HG03039 (cell line): ENCODE measurements at regions not wholly inside any gene's neighbourhood (a gene's known extent, or its start where the extent isn't known, plus 50 kb on each side); places are given as distances from the start of the nearest gene placed in this dataset.
"Not testable (repeated sequence)": the region's sequence is repeated elsewhere in the genome, so short reads cannot be mapped to it uniquely, and the experiment has no call there.

Experiments
- ATAC-seq: cut with Tn5 transposase; IDR thresholded peaks from one replicate; pipeline ENCODE4 v1.9.1; 2021; ENCODE audit warnings: mild to moderate bottlenecking, moderate library complexity; ENCODE audit not compliant: unreplicated experiment

GRCh38 chr21:18117176-18117575 lies 127.5 kb upstream of the CHODL start:
- ATAC-seq = no peak

GRCh38 chr21:18114810-18115209 lies 129.8 kb upstream of the CHODL start:
- ATAC-seq = no peak

GRCh38 chr21:18104802-18105201 lies 139.8 kb upstream of the CHODL start:
- ATAC-seq = no peak

- ATAC-seq = not testable (repeated sequence)
These were observed 148.2 kb upstream of the CHODL start for GRCh38 chr21:18096413-18096812.

- no peak for ATAC-seq
These were observed 154.8 kb upstream of the CHODL start for GRCh38 chr21:18089786-18090185.

GRCh38 chr21:18070392-18070791 lies 174.2 kb upstream of the CHODL start:
- ATAC-seq = no peak

- ATAC-seq = no peak
These were observed 174.8 kb upstream of the CHODL start for GRCh38 chr21:18069875-18070274.

GRCh38 chr21:18060402-18060801 lies 184.2 kb upstream of the CHODL start:
- no peak for ATAC-seq

GRCh38 chr21:18058731-18059398 lies 185.8 kb upstream of the CHODL start:
- ATAC-seq = no peak

- ATAC-seq = no peak
These were observed 191.5 kb upstream of the CHODL start for GRCh38 chr21:18053151-18053550.

GRCh38 chr21:18049461-18049860 lies 195.2 kb upstream of the CHODL start:
- ATAC-seq = no peak

GRCh38 chr21:18041012-18041411 lies 203.6 kb upstream of the CHODL start:
- ATAC-seq = no peak

- ATAC-seq = peak; percentile 62
These were observed 211.1 kb upstream of the C21orf91 start for GRCh38 chr21:18030248-18030647.

GRCh38 chr21:18026359-18026758 lies 207.2 kb upstream of the C21orf91 start:
- no peak for ATAC-seq

GRCh38 chr21:18023711-18024110 lies 204.6 kb upstream of the C21orf91 start:
- no peak for ATAC-seq

GRCh38 chr21:18023157-18023556 lies 204.0 kb upstream of the C21orf91 start:
- no peak for ATAC-seq

- no peak for ATAC-seq
These were observed 188.0 kb upstream of the C21orf91 start for GRCh38 chr21:18007121-18007520.

- ATAC-seq = no peak
These were observed 187.5 kb upstream of the C21orf91 start for GRCh38 chr21:18006691-18007090.

GRCh38 chr21:18002393-18002792 lies 183.2 kb upstream of the C21orf91 start:
- ATAC-seq = no peak

- no peak for ATAC-seq
These were observed 182.0 kb upstream of the C21orf91 start for GRCh38 chr21:18000981-18001686.

- ATAC-seq = not testable (repeated sequence)
These were observed 179.4 kb upstream of the C21orf91 start for GRCh38 chr21:17998599-17998998.

GRCh38 chr21:17989780-17990179 lies 170.6 kb upstream of the C21orf91 start:
- ATAC-seq = no peak

GRCh38 chr21:17988102-17988437 lies 168.9 kb upstream of the C21orf91 start:
- ATAC-seq = no peak
